Astrocyte of the hippocampus (primary cell): ENCODE measurements at regions not wholly inside any gene's neighbourhood (a gene's known extent, or its start where the extent isn't known, plus 50 kb on each side); places are given as distances from the start of the nearest gene placed in this dataset.
A peak's percentile ranks its signal among the peaks of the same experiment; 100 is the strongest.

ENCODE experiments used
- DNase-seq: peaks from one replicate; pipeline ENCODE4 v3.0.0; 2011; ENCODE audit warnings: low read depth, low spot score

DNA sequence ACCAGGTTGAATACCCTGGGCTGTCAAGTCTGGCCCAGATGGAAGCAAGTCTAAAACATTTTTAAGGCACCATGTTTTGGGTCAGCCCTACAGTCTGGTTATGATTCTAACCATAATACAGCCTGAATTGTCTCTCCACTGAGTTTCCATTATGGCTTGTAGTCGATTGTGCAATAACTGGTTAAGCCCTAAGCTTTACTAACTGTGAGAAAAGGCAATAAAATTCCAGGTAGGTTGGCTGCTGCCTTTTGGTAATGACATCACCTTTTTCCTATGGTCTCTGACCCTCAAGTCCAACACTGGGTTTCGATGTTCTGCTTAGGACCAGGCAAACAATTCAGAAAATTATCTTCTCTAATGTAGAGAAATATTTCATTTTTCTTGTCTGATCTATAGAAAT is 243.3 kb downstream of the ACTL7B start:
- no peak for DNase-seq

DNA sequence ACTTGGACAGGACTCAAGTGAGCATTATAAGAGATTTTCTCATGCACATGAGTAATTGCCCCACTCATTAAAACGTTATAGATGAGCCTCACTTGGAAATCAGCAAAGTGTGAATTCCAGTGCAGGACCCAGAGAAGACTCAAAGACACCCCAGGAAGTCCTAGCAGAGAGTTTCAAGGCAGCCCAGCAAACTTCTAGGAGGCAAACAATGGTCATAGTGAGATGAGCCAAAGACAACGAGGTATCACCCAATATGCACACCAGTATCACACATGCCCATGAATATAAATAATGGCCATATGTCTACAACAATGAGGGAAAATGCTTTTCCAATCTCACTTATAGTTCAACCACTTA is 245.9 kb downstream of the ACTL7B start:
- DNase-seq = no peak

DNA sequence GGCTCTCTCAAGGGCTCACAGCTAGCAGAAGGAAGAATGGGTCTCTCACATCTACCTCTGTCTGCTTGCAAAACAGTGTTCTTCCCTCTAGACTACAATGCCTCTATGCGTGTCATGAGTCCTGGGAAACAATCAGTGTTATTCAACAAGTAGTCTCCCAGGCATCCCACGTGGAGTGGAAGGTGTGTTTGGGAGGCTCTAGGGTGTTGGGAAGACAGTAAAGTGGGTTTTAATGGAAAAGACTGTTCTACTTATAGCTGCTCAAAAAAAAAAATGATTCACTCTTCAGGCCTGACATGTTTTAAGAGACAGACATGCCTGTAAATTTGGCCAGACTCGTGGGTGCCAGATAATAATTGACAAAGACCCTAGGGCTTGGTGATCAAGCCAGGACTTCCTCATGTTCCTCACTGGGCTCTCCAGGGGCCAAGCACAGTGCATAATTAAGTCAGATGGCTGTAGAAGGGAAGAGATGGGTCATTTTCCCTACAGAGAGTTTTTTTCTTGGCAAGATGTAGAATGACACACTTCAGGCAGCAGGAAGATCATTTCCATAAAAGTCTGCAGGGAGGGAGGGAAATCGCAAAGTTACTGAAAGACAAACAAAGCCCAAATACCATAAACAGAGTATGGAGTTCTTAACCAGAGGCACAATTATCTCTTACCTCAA is 246.4 kb downstream of the ACTL7B start:
- peak; percentile 71 for DNase-seq

DNA sequence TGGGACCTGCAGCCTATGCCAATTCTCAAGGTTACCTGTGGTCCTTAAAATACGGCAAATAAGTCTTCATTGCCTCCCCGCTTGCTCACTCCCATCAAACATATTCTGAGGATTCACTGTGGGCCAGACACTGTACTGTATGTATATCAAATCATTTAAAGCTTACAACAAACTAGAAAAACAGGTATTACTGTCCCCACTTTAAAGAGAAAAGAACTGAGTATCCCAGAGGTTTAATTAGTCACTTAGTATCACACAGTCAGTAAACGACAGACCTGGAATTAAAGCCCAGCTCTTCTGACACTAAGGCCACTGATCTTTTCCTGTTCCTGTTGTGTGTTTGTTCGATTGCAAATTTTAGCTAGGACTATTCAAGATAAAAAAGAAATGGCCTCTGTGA is 248.2 kb downstream of the ACTL7B start:
- DNase-seq = no peak

DNA sequence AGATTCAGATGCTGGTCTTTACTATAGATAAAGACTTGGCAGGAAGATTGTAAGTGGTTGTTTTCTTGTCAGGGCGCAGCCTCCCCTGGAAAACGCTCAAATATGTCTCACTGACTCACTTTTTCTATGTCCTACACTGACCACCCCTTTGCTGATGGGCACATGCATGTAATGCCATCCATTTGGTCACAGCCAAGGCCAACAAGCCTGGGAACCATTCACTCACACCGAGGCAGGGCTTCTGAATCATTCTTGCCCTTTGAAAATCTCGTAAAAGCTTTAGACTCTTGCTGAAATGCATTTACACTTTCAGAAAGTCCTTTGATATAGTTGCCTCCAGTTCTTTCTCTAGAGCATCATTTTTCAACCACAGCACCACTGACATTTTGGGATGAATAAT is 249.4 kb downstream of the ACTL7B start:
- DNase-seq = peak; percentile 76

DNA sequence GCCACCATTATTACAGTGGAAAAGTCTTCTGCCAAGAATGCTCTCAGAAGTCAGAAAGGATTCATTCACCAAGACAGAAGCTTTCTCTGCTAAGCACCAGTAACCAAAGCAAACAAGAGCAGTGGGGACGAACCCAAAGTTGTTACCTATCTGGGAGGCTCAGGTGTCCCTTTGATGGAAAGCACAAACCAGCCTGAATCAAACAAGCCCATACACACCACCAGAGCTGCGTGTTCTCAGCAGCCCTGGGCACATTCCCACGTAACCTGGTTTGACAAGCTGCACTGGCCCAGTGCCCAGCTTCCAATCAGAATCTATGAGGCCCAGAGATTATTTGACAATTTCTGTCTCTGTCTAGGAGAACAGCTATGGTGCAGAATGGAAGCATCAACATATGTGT is 252.6 kb downstream of the ACTL7B start:
- peak; percentile 34 for DNase-seq

DNA sequence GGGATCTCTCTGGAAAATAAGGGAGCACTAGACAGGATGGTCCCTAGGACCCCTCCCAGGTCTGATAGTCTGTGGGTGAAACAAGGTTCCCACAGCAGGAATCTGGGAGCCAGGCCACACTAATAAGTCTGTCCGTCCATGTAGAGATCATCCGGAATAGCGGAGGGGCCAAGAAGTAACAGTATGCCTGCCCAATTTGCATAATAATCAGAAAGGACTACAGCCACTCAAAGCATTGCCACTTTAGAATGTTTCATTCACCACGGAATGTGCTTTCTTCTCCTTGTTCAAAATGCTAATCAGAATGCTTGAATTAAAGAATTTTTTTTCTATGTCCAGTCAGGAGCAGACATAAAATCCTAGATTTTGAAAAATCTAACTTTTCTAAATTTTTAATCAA is 254.9 kb downstream of the ACTL7B start:
- peak; percentile 54 for DNase-seq

DNA sequence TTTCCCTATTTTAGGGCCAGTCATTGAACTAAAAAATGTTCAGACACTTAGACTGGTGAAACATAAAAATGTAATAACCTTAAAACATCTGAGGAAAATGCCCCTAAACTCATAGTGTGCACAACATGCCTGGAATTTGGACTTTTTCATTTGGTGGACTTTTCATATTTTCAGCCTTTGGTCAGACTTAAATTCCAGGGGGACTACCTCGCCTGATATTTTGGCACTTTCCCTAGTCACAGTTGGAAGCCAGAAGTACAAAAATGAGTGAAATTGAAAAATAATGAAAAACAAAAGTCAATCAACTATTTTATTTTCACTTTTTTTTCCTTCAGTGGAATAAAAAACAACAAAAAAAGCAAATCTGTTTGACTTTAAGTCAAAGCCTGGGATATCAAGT is 256.2 kb downstream of the ACTL7B start:
- peak; percentile 29 for DNase-seq

DNA sequence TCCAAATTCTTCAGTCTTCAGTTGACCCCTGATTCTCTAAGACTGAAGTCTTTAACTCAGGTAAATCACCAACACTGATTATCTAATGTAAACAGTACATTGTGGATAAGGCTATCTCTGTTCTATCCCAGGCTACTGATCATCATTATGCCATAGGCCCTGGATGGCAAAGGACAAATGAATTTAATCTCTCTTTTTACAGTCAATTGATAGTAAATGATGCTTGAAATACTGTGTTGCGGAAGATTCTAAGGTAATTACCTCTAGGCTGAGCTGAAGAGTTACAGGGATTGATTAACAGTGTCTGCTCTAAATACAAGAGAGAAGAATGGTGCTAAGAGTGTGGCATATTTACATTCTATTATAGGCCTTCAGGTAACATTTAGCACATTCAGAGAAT is 264.7 kb downstream of the ACTL7B start:
- no peak for DNase-seq

DNA sequence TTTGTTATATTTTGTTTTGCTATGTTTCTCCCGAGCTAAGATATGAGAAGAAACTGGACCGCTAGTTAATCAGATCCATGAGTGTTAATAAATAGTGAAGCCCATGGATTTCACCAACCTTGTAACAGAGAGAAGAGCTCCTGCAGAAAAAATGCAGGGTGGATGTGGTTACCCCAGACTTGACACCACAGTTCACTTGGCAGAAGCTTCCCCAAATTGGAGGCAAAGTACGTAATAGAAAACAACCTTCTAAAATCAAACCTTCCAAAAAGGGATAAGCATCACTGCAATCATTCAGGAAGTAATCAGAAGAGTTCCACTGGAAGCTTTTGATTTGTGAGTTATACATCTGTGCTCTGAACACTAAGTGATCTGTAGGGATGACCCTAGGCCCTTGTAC is 267.5 kb downstream of the ACTL7B start:
- no peak for DNase-seq

DNA sequence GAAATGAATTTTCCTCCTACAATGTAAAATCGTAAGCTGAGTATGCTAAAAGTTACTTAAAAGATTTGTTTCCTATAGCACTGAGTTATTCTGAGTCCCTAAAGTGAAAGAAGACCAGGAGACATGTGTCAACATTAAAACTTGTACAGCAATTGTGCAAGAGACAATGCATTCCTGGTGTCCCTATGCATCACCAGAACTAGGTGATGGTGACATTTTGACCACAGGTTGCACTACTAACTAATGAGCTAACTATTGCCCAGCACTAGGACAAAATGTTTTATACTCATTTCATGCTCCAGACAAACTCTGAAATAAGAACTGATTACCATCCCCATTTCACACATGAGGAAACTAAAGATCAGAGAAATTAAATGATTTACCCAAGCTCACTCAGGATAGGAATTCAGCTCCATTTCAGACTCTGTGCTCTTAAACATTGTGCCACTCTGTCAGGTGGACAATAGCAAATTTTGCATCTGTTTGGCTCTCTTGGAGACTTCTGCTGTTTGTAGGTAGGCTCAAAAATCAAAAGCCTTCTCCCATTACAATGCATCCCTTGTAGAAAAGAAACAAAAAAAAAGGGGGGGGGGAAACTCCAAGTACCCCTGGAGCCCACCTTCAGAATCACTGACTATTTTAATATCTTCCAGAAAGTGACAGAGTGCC is 269.2 kb downstream of the ACTL7B start:
- no peak for DNase-seq

DNA sequence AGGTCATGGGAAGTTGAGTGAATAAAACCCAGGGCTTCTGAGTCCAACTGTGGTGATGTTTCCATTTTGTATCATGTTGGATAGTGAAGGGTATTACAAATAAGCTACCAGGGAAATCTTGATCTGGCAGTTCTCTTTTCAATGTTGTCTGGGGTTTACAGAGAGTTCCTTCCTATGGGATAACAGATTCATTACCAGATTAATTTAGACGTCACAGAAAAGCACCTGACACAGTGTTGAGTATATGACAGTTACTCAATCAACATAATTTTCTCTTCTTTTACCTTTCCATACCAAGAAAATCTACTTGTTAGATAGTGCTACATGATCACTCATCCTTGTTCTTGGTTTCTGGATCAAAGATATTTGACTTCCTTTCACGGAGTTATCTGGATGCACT is 270.9 kb downstream of the ACTL7B start:
- DNase-seq = no peak

DNA sequence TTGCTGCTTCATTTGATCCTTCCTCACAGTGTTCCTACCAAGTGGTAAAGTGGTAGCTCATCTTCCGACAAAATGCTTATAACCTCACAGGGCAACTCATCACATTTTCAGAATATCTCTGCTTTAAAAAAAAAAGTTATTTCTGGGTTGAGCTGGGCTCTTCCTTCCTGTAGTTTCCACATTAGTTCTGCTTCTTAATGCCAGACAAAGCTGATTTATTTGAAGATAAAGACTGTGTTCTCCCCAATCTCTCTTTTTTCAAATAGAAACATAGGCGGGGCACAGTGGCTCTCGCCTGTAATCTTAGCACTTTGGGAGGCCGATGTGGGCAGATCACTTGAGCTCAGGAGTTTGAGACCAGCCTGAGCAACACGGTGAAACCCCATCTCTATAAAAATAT is 273.1 kb downstream of the ACTL7B start:
- DNase-seq = no peak

DNA sequence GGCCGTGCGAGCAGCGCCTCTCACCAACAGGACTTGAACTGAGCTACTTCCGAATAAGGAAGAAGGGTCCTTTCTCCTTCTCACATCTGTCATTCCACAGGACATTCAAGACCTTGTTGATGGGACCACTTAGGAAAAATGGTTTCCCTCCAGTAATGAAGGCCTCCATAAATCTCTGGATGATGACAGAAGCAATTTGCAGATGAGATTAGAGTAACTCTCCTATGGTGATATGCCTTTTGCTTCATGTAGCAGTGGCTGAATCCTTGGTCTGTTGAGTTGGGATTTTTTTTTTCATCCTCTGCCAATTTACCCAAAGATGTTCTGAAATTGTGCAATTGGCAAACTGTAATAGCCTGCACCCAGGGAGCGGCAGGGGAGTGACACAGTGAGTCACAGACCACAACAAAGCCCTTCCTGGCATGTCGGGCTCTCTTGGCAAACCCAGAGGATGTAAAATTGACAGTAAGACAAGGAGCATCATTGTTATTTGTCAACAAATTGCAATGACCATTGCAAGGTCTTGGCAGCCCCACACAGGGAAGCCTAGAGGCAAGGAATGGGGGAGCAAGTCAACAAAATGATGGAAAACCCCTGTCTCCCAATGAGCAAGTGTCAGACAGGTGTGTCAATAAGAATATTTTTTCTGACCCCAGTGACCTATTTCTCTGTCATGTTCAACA is 275.9 kb downstream of the ACTL7B start:
- DNase-seq = peak; percentile 36

DNA sequence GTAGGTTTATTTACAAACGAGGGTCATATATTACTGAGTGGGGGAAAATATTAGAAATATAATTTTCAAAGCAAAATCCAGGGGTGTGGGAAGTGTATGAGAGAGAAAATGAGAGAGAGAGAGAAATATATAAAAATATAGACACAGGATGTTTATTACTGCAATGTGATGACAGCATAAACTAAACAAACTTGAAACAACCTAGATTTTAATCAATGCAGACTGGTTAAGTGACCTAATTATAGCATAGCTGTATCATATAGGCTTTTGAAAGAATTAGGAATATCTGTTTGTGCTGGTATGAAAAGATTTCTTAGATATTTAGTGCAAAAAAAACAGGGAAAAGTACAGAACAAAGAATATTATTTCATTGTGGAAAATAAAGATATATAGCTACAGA is 280.5 kb downstream of the ACTL7B start:
- DNase-seq = no peak

DNA sequence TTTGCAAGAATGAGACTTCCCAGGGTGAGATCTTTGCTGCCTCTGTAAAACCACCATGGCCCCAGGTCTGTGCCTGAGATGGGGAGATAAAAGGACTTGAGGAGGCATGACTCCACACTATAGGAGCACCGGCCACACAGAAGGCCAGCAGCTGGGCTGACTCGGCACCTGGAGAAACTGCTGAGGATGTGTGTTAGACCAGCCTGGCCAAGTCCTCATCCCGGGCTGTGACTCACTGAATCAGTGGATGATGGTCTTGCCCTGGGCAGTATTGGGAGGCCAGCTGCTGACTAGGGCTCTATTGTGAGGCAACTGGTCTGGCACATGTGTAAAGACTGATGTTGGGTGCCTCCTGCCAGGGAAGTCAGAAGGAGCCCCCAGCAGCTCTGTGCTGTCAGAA is 286.2 kb downstream of the ACTL7B start:
- DNase-seq = no peak

DNA sequence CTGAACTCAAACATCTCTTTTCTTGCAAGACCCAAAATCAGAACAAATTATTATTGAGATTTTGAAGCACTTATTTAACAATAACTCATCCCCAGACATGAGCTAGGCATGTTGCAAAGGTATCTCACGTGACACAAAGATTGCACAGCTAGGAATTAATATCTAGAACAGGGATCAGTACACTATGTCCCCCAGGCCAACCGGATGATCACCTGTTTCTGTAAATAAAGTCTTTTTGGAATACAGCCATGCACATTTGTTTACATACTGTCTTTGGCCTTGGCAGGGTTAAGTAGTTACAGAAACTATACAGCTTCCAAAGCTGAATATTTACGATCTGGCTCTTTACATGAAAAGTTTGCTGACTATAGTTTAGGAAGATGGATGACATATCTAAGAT is 287.7 kb downstream of the ACTL7B start:
- no peak for DNase-seq

DNA sequence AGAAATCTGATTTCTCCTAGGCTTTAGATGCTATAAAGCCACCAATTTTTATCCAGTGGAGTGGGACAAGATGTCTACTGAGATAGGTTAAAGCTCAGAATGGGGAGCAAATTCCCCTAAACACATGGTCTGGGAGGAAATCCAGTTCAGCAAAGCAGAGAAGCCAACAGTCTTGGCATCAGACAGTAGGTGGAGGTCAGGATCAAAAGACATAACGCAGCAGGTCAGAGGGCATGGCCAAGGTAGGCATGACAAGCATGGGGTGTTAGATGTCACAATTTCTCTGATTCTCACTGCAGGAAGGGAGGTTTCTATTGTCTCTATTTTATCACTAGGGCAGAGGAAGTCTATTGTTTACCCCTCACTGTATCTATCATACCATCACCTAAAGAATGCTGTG is 288.2 kb downstream of the ACTL7B start:
- DNase-seq = no peak

DNA sequence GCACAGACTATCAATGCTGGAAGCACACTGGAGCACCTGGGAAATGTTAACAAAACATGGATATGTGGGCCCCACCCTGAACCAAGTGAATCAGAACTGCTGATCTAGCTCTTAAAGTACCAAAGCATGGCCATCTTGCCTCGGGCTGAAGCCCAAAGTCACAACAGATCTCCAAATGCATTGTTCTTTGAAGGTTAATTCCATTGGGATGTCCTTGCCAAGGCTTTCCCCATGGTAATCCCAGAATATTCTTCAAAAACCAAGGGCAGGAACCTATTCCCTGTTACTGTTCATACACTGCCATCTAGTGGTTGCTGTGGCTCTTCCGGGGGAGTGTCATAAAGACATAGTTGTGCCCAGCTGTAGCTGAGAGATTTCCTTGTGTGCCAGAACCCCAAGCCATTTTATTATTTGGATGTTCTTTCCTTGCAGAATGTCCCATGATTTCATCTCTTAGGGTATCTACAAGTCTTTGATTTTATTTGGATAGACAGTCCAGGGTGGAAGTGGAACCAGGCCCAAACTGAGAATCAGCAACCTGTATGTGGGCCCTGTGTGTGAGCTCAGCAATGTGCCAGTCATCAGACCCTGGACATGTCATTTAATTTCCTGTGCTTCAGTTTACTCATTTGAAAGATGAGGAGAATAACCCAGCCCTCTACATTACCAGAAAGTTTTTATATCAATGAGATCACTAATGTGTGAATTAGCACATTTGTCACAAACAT is 290.0 kb downstream of the ACTL7B start:
- DNase-seq = peak; percentile 91

DNA sequence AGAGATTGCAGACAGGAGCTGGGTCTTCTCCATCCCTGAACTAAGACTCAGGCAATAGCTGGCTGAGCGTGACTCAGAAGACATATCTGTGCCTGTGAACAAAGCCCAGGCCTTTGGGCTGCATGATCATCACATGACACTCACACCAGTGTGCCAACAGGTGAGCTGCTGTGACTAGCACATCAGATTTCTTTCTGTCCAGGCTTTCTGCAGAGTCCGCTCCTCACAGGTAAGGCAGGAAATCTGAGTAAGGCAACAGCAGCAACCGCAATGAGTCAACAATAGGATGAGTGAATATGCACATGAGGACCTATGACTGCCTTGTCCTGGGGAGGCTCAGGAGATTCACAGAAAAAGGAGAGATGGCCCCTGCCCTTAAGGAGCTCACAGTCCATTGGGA is 293.6 kb downstream of the ACTL7B start:
- no peak for DNase-seq

DNA sequence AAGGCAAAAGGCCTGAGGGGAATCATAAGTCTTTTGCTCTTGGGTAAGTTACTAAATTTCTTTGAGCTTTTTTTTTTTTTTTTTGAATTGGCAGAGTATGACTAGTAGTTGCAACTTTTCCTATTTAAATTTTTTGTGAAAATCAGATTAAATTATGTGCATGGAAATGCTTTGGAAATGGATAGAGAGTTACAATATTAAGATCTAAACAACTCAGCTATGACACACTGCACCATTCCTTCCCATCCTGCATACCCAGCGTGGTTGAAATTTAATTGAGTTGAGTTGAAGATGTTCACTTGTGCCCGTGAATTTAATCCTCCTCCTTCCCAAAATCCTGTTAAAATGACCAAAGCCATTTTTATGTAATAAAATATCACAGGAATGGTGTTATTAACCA is 296.4 kb downstream of the ACTL7B start:
- no peak for DNase-seq

DNA sequence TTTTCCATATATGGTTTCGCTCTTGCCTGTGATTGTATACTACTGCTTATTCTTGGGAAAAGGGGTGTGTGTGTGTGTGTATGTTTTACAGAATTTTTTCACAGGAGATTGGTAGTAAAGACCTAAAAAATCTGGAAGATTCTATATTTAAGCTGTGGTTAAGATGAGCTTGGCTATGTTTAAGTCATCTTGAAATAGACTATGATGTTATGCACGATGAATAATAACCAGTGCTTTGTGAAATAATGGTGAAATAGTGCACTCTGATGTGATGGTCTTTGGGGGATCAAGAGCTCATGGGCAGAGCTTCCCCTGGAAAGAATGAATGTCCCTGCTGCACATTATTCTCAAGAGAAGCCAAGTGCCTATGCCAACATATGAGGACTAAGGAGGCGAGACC is 301.0 kb downstream of the ACTL7B start:
- no peak for DNase-seq
